DOHH2 (cell line): ENCODE measurements at regions not wholly inside any gene's neighbourhood (a gene's known extent, or its start where the extent isn't known, plus 50 kb on each side); places are given as distances from the start of the nearest gene placed in this dataset.

Experiments
- CTCF ChIP-seq: fragments of 200-600 bp; sonication (generic); IDR thresholded peaks from one replicate; pipeline ENCODE4 v1.5.1; 2014; ENCODE audit warnings: antibody characterized with exemption, mild to moderate bottlenecking, low read depth, low read length; ENCODE audit not compliant: poor library complexity, severe bottlenecking
- EZH2phosphoT487 ChIP-seq: fragments of 200-600 bp; sonication (generic); IDR thresholded peaks from 2 replicates; pipeline ENCODE4 v1.6.1; 2017; ENCODE audit warnings: borderline replicate concordance, mild to moderate bottlenecking, antibody characterized with exemption, low read length, moderate library complexity, mixed read lengths

GRCh38 chr6:10256113-10256690 lies 158.7 kb downstream of the TFAP2A start:
- peak; percentile 60 for TF ChIP-seq CTCF
- TF ChIP-seq EZH2phosphoT487, result no peak
